Right lobe of liver (tissue), 6 donors: ENCODE measurements at regions not wholly inside any gene's neighbourhood (a gene's known extent, or its start where the extent isn't known, plus 50 kb on each side); places are given as distances from the start of the nearest gene placed in this dataset.
A peak's percentile ranks its signal among the peaks of the same experiment; 100 is the strongest.

ENCODE experiments used
- ATAC-seq, 4 donors: fragments of 200-7000 bp; cut with Tn5 transposase; one replicate each; pipeline ENCODE4 v1.9.1; 2020; ENCODE audit warnings: mild to moderate bottlenecking in 4 of 4, moderate library complexity in 4 of 4
- DNase-seq, 3 donors: peaks; one replicate each; pipeline ENCODE4 v3.0.0-alpha.2; 2020
- H3K27ac ChIP-seq, 3 donors: fragments of 200-600 bp; one replicate each; pipeline ENCODE4 v1.8.0; 2022
- H3K27me3 ChIP-seq, 2 donors: fragments of 200-600 bp; one replicate each; pipeline ENCODE4 v1.8.0; 2022
- H3K36me3 ChIP-seq, 4 donors: fragments of 200-600 bp; sonication (generic) in 1 of 4; one replicate each; pipeline versions ENCODE4 v1.5.1 to v1.8.0; 2017 to 2022; ENCODE audit warnings: control low read depth in 1 of 4
- H3K4me1 ChIP-seq, 4 donors: fragments of 200-600 bp; sonication (generic) in 1 of 4; one replicate each; pipeline versions ENCODE4 v1.5.1 to v1.8.0; 2017 to 2022; ENCODE audit warnings: control low read depth in 1 of 4
- H3K4me3 ChIP-seq, 3 donors: fragments of 200-600 bp; one replicate each; pipeline ENCODE4 v1.8.0; 2022
- H3K9me3 ChIP-seq, 4 donors: fragments of 200-600 bp; sonication (generic) in 1 of 4; one replicate each; pipeline versions ENCODE4 v1.5.1 to v1.8.0; 2017 to 2022; ENCODE audit warnings: control low read depth in 1 of 4
- POLR2A ChIP-seq: fragments of 450-650 bp; IDR thresholded peaks from one replicate; pipeline ENCODE4 v1.6.1; 2017; ENCODE audit warnings: antibody characterized with exemption, mild to moderate bottlenecking
- WGBS: methylation state at CpG from one replicate; pipeline ENCODE4 v1.1.6; 2018; ENCODE audit warnings: low coverage, low lambda C conversion rate; ENCODE audit not compliant: insufficient coverage; ENCODE audit errors: missing lambda C conversion rate; 5-methylcytosine and 5-hydroxymethylcytosine counted together
- intact Hi-C, 2 donors: fragments of 100-400 bp; cut with DNase I; formaldehyde crosslinking; loops; one replicate each; pipeline versions ENCODE4 v1.11.2 to v1.14.1; 2022
- TF ChIP-seq, protein P1 (sequence below), 4 donors: fragments of 200-600 bp in 3 of 4; fragments of 450-650 bp in 1 of 4; IDR thresholded peaks; one replicate each; pipeline versions ENCODE4 v1.5.1 to v1.8.0; 2016 to 2022; ENCODE audit warnings: antibody characterized with exemption in 4 of 4, mild to moderate bottlenecking in 2 of 4
- donor health status: DM: no; HTN: yes; CAD: no.
- donor health status: DM: no; HTN: no; CAD: no.
- donor health status: DM: no; HTN: no; CAD: no.
- donor health status: DM: no; HTN: yes; CAD: no.
- donor health status: DM: no; HTN: yes; CAD: no.

GRCh38 chr11:69358398-69359020 lies 64.6 kb downstream of the MYEOV start:
- Histone ChIP-seq H3K27ac (peak overlapping the region in 1 of 3 donors; percentile 72), H3K9me3 (peaks cover 0 to 5% (median 0%) of the 10 kb centered on the region in 4 donors), H3K4me3 (no peak overlapping the region), H3K4me1 (peaks cover 0 to 46% (median 24%) of the 10 kb centered on the region in 4 donors), H3K27me3 (no peaks in the 10 kb centered on the region), H3K36me3 (no peaks in the 10 kb centered on the region)
- ATAC-seq (no peak), DNase-seq (peak in 1 of 3 donors; percentile 28)
- no peak for TF ChIP-seq POLR2A
- TF ChIP-seq, protein P1, sequence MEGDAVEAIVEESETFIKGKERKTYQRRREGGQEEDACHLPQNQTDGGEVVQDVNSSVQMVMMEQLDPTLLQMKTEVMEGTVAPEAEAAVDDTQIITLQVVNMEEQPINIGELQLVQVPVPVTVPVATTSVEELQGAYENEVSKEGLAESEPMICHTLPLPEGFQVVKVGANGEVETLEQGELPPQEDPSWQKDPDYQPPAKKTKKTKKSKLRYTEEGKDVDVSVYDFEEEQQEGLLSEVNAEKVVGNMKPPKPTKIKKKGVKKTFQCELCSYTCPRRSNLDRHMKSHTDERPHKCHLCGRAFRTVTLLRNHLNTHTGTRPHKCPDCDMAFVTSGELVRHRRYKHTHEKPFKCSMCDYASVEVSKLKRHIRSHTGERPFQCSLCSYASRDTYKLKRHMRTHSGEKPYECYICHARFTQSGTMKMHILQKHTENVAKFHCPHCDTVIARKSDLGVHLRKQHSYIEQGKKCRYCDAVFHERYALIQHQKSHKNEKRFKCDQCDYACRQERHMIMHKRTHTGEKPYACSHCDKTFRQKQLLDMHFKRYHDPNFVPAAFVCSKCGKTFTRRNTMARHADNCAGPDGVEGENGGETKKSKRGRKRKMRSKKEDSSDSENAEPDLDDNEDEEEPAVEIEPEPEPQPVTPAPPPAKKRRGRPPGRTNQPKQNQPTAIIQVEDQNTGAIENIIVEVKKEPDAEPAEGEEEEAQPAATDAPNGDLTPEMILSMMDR (IDR thresholded peaks at IDR 0.05) = no peak
- intact Hi-C loops = no loop called here
- no CpG with 5 or more reads among the region's 8 CpGs for WGBS

GRCh38 chr11:69359735-69360480 lies 66.0 kb downstream of the MYEOV start:
- Histone ChIP-seq H3K4me1 (peaks cover 0 to 39% (median 20%) of the 10 kb centered on the region in 4 donors), H3K36me3 (no peaks in the 10 kb centered on the region), H3K27ac (peak overlapping the region in 2 of 3 donors; percentile 50 to 72), H3K9me3 (peaks cover 0 to 5% (median 0%) of the 10 kb centered on the region in 4 donors), H3K4me3 (no peak overlapping the region), H3K27me3 (no peaks in the 10 kb centered on the region)
- 15% methylated on average over 4 of the region's 5 CpGs for WGBS
- DNase-seq (peak in 1 of 3 donors; percentile 60), ATAC-seq (peak; percentile 47 to 69 (median 58))
- no peak for TF ChIP-seq POLR2A
- TF ChIP-seq, protein P1 (IDR thresholded peaks at IDR 0.05) = no peak
- intact Hi-C loops = no loop called here

DNA sequence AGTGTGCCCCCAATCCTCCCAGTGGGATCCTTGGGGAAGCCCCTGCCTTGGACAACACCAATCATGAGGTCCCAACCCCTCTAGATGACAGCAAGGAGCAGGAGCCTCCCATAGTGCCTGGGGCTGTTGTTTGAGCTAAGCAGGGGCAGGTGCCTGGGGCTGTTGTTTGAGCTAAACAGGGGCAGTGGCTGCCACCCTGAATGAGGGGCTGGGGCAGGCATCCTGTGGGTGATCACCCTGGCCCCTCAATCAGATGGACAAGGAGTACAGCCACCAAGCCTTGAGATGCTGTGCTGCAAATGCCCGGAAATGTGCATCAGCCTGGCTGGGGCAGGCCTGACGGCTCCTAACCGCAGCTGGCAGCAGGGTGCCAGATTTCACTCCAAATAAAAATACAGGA lies 66.7 kb downstream of the MYEOV start:
- intact Hi-C loops = no loop called here
- TF ChIP-seq, protein P1 (IDR thresholded peaks at IDR 0.05) = no peak
- TF ChIP-seq POLR2A = no peak
- peak in 3 of 4 donors; percentile 3 to 20 (median 13) for ATAC-seq
- peak overlapping the region in 2 of 3 donors; percentile 50 to 72 for H3K27ac ChIP-seq
- peak in 1 of 3 donors; percentile 38 for DNase-seq
- H3K4me1 ChIP-seq = peaks cover 0 to 39% (median 20%) of the 10 kb centered on the region in 4 donors
- 30% methylated on average over 2 of the region's 3 CpGs for WGBS
- H3K36me3 ChIP-seq = no peaks in the 10 kb centered on the region
- peaks cover 0 to 5% (median 0%) of the 10 kb centered on the region in 4 donors for H3K9me3 ChIP-seq
- H3K27me3 ChIP-seq = no peaks in the 10 kb centered on the region
- no peak overlapping the region for H3K4me3 ChIP-seq

- peak; percentile 33 to 61 (median 45) for ATAC-seq
Measured at GRCh38 chr11:69361048-69361447, 67.1 kb downstream of the MYEOV start.

More at GRCh38 chr11:69361048-69361447, 67.1 kb downstream of the MYEOV start:
- Histone ChIP-seq H3K9me3 (peaks cover 0 to 5% (median 0%) of the 10 kb centered on the region in 4 donors), H3K4me3 (no peak overlapping the region), H3K4me1 (peaks cover 0 to 39% (median 20%) of the 10 kb centered on the region in 4 donors), H3K27ac (peak overlapping the region in 2 of 3 donors; percentile 50 to 72), H3K27me3 (no peaks in the 10 kb centered on the region), H3K36me3 (no peaks in the 10 kb centered on the region)
- peak in 2 of 3 donors; percentile 74 to 76 for DNase-seq
- WGBS = 67% methylated on average over 6 of the region's 6 CpGs
- intact Hi-C loops = no loop called here
- TF ChIP-seq POLR2A = no peak
- TF ChIP-seq, protein P1 (IDR thresholded peaks at IDR 0.05) = no peak
